B cell (primary cell): ENCODE measurements at regions not wholly inside any gene's neighbourhood (a gene's known extent, or its start where the extent isn't known, plus 50 kb on each side); places are given as distances from the start of the nearest gene placed in this dataset.

Experiments used
- CTCF ChIP-seq: fragments of 200-600 bp; IDR thresholded peaks from one replicate; pipeline ENCODE4 v1.8.0; 2022; ENCODE audit warnings: antibody characterized with exemption, mild to moderate bottlenecking
- EZH2 ChIP-seq: IDR thresholded peaks from 2 replicates; pipeline ENCODE4 v1.6.1; 2012; ENCODE audit warnings: borderline replicate concordance, low read depth, mild to moderate bottlenecking, moderate library complexity, low read length; ENCODE audit not compliant: insufficient read depth, poor library complexity, severe bottlenecking

GRCh38 chr9:119020730-119021333 is 348.4 kb downstream of the BRINP1 start:
- TF ChIP-seq CTCF: no peak
- TF ChIP-seq EZH2: no peak
